ENCODE measurements at regions not wholly inside any gene's neighbourhood (a gene's known extent, or its start where the extent isn't known, plus 50 kb on each side); places are given as distances from the start of the nearest gene placed in this dataset.
A peak's percentile ranks its signal among the peaks of the same experiment; 100 is the strongest.

- no peak overlapping the region for H3K9ac ChIP-seq (ENCODE audit: low read length)
- H3K4me2 ChIP-seq (ENCODE audit: low read length) = no peak overlapping the region
- no peak overlapping the region for H2AFZ ChIP-seq (ENCODE audit: low read depth, low read length)
- no peak overlapping the region for H3K4me3 ChIP-seq (ENCODE audit: low read length)
- H3K9me3 ChIP-seq (ENCODE audit: insufficient read depth, low read length) = no peaks in the 10 kb centered on the region
- H3K27me3 ChIP-seq (ENCODE audit: low read depth, low read length) = no peaks in the 10 kb centered on the region
- peaks cover 3% of the 10 kb centered on the region for H3K4me1 ChIP-seq (ENCODE audit: low read length)
- TF ChIP-seq EZH2phosphoT487 (IDR thresholded peaks at IDR 0.05; ENCODE audit: low read depth) (no peak), CTCF (IDR thresholded peaks at IDR 0.05; ENCODE audit: low read depth, low read length) (no peak)
- no peaks in the 10 kb centered on the region for H4K20me1 ChIP-seq (ENCODE audit: insufficient read depth, low read length)
- H3K79me2 ChIP-seq (ENCODE audit: low read length) = no peaks in the 10 kb centered on the region
- no peak overlapping the region for H3K27ac ChIP-seq (ENCODE audit: low read length)
- H3K36me3 ChIP-seq (replicated peaks; ENCODE audit: low read depth, low read length) = no peaks in the 10 kb centered on the region
Observed at GRCh38 chr2:167489325-167489724, 601.0 kb downstream of the XIRP2 start.

- H2AFZ ChIP-seq (ENCODE audit: low read depth, low read length) = no peak overlapping the region
- no peaks in the 10 kb centered on the region for H3K79me2 ChIP-seq (ENCODE audit: low read length)
- no peak overlapping the region for H3K4me3 ChIP-seq (ENCODE audit: low read length)
- H3K9ac ChIP-seq (ENCODE audit: low read length) = no peak overlapping the region
- H3K4me1 ChIP-seq (ENCODE audit: low read length) = peaks cover 3% of the 10 kb centered on the region
- TF ChIP-seq CTCF (IDR thresholded peaks at IDR 0.05; ENCODE audit: low read depth, low read length) = no peak
- no peak for TF ChIP-seq EZH2phosphoT487 (IDR thresholded peaks at IDR 0.05; ENCODE audit: low read depth)
- no peak overlapping the region for H3K27ac ChIP-seq (ENCODE audit: low read length)
- no peaks in the 10 kb centered on the region for H4K20me1 ChIP-seq (ENCODE audit: insufficient read depth, low read length)
- no peak overlapping the region for H3K4me2 ChIP-seq (ENCODE audit: low read length)
- no peaks in the 10 kb centered on the region for H3K36me3 ChIP-seq (replicated peaks; ENCODE audit: low read depth, low read length)
- H3K27me3 ChIP-seq (ENCODE audit: low read depth, low read length) = no peaks in the 10 kb centered on the region
- H3K9me3 ChIP-seq (ENCODE audit: insufficient read depth, low read length) = no peaks in the 10 kb centered on the region
Observed at GRCh38 chr2:167487728-167488127, 599.4 kb downstream of the XIRP2 start.

GRCh38 chr2:167484875-167485274 is 596.6 kb downstream of the XIRP2 start:
- Histone ChIP-seq H4K20me1 (ENCODE audit: insufficient read depth, low read length) (no peaks in the 10 kb centered on the region), H3K4me3 (ENCODE audit: low read length) (no peak overlapping the region), H3K79me2 (ENCODE audit: low read length) (no peaks in the 10 kb centered on the region), H2AFZ (ENCODE audit: low read depth, low read length) (no peak overlapping the region), H3K4me1 (ENCODE audit: low read length) (peaks cover 6% of the 10 kb centered on the region), H3K27ac (ENCODE audit: low read length) (no peak overlapping the region), H3K9ac (ENCODE audit: low read length) (no peak overlapping the region), H3K36me3 (replicated peaks; ENCODE audit: low read depth, low read length) (no peaks in the 10 kb centered on the region), H3K27me3 (ENCODE audit: low read depth, low read length) (no peaks in the 10 kb centered on the region), H3K4me2 (ENCODE audit: low read length) (no peak overlapping the region), H3K9me3 (ENCODE audit: insufficient read depth, low read length) (no peaks in the 10 kb centered on the region)
- no peak for TF ChIP-seq CTCF (IDR thresholded peaks at IDR 0.05; ENCODE audit: low read depth, low read length)
- no peak for TF ChIP-seq EZH2phosphoT487 (IDR thresholded peaks at IDR 0.05; ENCODE audit: low read depth)

- no peaks in the 10 kb centered on the region for H3K36me3 ChIP-seq (replicated peaks; ENCODE audit: low read depth, low read length)
- H3K4me2 ChIP-seq (ENCODE audit: low read length) = peak overlapping the region; percentile 74
- H2AFZ ChIP-seq (ENCODE audit: low read depth, low read length) = peak overlapping the region; percentile 99
- H3K9ac ChIP-seq (ENCODE audit: low read length) = no peak overlapping the region
- H3K79me2 ChIP-seq (ENCODE audit: low read length) = no peaks in the 10 kb centered on the region
- no peaks in the 10 kb centered on the region for H4K20me1 ChIP-seq (ENCODE audit: insufficient read depth, low read length)
- H3K4me1 ChIP-seq (ENCODE audit: low read length) = peaks cover 6% of the 10 kb centered on the region
- no peaks in the 10 kb centered on the region for H3K27me3 ChIP-seq (ENCODE audit: low read depth, low read length)
- H3K27ac ChIP-seq (ENCODE audit: low read length) = no peak overlapping the region
- TF ChIP-seq CTCF (IDR thresholded peaks at IDR 0.05; ENCODE audit: low read depth, low read length) = no peak
- TF ChIP-seq EZH2phosphoT487 (IDR thresholded peaks at IDR 0.05; ENCODE audit: low read depth) = no peak
- H3K4me3 ChIP-seq (ENCODE audit: low read length) = peak overlapping the region; percentile 65
- H3K9me3 ChIP-seq (ENCODE audit: insufficient read depth, low read length) = no peaks in the 10 kb centered on the region
Observed at GRCh38 chr2:167480986-167481309, 592.7 kb downstream of the XIRP2 start.

Data from OCI-LY3 (cell line).